H4 (cell line): ENCODE measurements at regions not wholly inside any gene's neighbourhood (a gene's known extent, or its start where the extent isn't known, plus 50 kb on each side); places are given as distances from the start of the nearest gene placed in this dataset.

Experiments
- DNase-seq: peaks from one replicate; pipeline ENCODE4 v3.0.0-alpha.2; 2015; ENCODE audit warnings: low spot score

- no peak for DNase-seq
Observed at GRCh38 chr6:113292646-113293422, 564.3 kb upstream of the MARCKS start.

- no peak for DNase-seq
Observed at GRCh38 chr6:113293423-113293740, 563.8 kb upstream of the MARCKS start.

DNA sequence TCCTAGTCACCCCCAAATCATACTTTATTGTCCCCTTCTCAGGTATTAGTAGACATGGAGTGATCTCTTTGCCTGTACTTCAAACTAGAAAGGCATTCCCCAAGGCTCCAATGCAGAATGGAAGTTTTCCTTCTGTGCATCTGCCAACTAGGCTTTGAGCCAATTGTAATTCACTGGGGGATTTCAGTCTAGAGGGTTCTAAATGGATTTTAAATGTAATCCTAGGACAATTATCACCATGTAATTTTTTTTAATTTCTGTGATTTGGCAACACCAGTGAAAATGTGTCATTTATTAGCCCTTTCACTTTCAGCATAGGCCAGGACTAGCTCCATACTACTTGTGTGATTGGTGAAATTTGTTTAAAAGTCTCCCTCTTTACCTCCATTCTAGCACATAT, 557.6 kb upstream of the MARCKS start:
- no peak for DNase-seq

- no peak for DNase-seq
Observed at GRCh38 chr6:113301651-113302050, 555.5 kb upstream of the MARCKS start.

GRCh38 chr6:113304116-113304515, 553.0 kb upstream of the MARCKS start:
- no peak for DNase-seq

GRCh38 chr6:113306552-113307145, 550.5 kb upstream of the MARCKS start:
- DNase-seq, result peak; percentile 33

GRCh38 chr6:113308266-113308665, 548.9 kb upstream of the MARCKS start:
- no peak for DNase-seq

- DNase-seq, result no peak
Observed at GRCh38 chr6:113313841-113314240, 543.3 kb upstream of the MARCKS start.

DNA sequence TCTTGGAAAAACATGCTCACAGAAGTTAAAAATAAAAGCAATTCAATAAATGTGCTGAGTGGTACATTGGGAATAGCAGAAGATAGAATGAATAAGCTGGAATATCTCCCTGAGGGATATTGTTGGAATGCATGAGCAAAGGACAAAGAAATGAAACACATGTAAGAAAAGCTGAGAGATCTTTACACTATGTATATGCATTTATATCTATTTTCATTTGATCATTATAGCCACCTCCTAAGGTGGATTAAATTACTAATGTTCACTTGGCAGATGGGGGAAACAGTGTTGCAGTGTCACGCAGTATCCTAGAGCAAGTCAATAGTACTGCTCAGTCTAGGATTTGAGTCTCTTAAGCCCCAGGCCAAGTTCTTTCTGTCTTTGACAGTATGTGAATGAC, 542.0 kb upstream of the MARCKS start:
- DNase-seq, result no peak

- DNase-seq, result no peak
Observed at GRCh38 chr6:113315879-113316278, 541.3 kb upstream of the MARCKS start.

DNA sequence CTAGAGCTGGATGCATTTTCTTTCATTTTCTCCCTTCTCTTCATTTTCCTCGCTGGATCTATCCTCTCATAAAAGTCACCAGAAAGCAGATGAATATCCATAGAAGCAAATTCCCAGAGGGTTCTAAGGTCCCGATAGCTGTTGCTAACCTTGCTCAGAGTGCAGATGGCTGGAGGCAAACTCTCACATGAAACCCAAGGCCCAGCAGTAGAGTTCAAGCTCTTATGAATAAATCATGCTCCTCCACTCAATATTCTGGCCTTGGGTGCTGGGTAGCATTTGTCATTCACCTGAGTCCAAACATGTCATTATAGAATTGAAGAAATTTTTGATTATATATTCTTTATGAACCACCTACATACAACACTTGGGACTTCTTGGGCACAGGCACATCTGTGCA, 539.7 kb upstream of the MARCKS start:
- no peak for DNase-seq

GRCh38 chr6:113317891-113318574, 539.1 kb upstream of the MARCKS start:
- no peak for DNase-seq

DNA sequence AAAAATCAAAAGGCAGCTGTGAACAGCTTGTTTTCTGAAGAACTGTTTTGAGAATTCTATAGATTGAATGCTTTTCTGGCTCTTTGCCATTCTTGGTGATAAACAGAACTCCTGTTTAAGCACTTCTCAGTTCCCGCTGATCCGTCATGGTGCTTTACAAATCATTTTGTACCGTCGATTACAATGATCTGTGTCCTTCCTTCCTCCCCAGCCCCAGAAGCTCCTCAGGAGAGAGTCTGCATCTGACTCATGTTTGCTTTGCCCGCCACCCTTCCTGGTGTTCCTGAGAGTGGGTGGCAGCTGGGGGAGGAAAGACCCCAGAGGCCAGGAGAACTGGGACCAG, 538.6 kb upstream of the MARCKS start:
- no peak for DNase-seq

- no peak for DNase-seq
Observed at GRCh38 chr6:113320653-113321052, 536.5 kb upstream of the MARCKS start.

- DNase-seq, result no peak
Observed at GRCh38 chr6:113326781-113327180, 530.4 kb upstream of the MARCKS start.

DNA sequence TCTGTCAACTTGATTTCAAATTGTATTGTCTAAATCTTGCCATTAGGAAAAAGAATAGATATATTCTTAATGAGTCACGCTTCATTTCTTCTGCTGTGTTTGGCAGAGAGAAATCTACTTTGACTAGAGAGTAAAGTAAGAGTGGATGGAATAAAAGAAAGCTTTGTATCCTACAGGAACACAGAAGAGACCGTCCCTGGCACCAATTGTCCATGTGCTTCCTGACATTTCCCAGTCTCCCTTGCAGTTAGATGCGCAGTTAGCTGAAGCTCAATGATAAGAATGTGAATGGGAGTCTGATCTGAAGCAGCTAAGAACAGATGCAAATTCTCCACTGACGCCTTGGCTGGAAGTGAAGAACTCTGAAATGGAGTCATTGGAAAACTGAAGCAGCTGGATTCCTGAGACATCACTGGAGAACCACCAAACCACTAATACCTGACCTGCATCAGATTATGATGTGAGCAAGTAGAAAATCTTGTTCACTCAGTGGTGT, 528.2 kb upstream of the MARCKS start:
- no peak for DNase-seq

- no peak for DNase-seq
Observed at GRCh38 chr6:113329942-113330635, 527.1 kb upstream of the MARCKS start.

- DNase-seq, result no peak
Observed at GRCh38 chr6:113330636-113330946, 526.6 kb upstream of the MARCKS start.

GRCh38 chr6:113331021-113331420, 526.1 kb upstream of the MARCKS start:
- no peak for DNase-seq

DNA sequence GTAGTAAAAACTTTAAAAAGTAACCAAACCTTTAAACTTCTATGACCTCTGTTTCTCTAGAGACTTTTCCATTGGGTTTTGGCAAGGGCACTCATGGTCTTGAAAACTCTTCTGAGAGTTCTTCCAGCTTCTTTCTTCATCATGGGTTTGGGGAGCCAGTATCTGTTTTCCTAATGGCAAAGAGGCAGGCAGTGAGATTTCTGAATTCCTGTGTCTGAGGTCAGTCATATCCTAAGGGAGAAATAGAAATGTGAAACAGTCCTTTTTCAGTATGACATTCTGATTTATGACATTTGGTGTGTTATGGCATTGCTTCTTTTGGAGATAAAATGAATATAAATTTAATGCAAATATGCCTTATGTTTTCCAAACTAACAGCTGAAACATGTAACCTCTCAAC, 518.5 kb upstream of the MARCKS start:
- DNase-seq, result no peak

DNA sequence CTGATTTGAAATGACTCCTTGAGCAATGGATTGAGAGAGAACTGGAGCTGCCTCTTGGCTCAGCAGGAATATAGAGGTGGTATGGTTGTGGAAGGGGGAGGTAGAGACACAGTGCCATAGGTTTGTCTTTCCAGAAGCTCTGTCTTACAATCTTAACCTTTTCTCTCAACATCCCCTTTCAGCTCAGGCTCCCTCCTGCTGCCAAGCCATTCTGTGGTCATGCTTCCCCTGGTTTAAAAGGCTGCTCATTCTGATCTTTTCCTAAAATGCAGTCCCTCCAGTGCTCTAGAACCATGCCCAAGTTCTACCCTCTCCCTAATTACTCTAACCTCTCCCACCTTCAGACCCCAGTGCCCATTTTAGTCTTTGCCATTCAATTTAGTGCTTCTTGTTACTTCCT, 517.9 kb upstream of the MARCKS start:
- DNase-seq, result no peak

DNA sequence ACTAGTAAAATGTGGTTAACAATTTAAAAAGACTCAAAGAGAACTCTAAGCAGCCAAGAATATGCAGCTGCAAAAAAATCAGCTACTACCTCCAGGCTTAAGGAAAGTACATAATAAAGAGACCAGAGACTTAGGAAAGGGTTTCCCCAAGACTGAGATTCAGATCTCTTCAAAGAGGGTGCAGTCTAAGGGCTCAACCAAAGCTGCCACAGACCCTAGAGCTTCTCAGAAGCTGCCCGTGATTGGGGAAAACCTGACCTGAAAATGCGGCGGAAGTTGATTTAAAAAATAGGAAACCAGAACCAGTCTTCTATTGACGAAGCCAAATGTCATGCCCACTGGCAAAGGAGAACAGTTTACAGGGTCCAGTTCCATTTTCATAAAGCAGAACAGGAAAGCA, 516.8 kb upstream of the MARCKS start:
- DNase-seq, result no peak

DNA sequence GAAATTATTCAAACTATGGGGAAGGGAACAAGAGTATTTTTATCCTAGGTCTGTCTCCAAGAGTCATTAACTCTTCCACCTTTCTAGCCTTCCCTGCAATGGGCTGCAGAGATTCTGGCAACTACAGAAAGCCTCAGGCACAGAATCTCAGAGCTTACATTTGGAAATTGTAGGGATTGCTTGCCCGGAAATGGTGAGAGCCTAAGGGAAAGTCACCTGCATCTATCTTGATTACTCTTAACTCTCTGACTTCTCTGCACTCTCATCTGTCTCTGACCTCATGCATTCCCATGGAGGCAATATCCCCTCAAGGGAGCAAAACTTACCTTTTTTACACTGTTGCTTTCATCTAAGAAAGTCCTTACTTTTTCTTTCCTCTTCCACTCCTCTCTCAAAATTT, 513.2 kb upstream of the MARCKS start:
- DNase-seq, result no peak
